Progenitor cell of endocrine pancreas (in vitro differentiated cells): ENCODE measurements at regions not wholly inside any gene's neighbourhood (a gene's known extent, or its start where the extent isn't known, plus 50 kb on each side); places are given as distances from the start of the nearest gene placed in this dataset.
"Not testable (repeated sequence)": the region's sequence is repeated elsewhere in the genome, so short reads cannot be mapped to it uniquely, and the experiment has no call there.

ENCODE experiments used
- DNase-seq: peaks from one replicate; pipeline ENCODE4 v3.0.0; 2021; ENCODE audit warnings: low spot score; ENCODE audit not compliant: unreplicated experiment
- H3K27ac Mint-ChIP-seq: 2 replicates; pipeline ENCODE4 v1.8.0; 2021; ENCODE audit warnings: mild to moderate bottlenecking, moderate library complexity, mixed read lengths
- H3K27me3 Mint-ChIP-seq: 2 replicates; pipeline ENCODE4 v1.8.0; 2021; ENCODE audit warnings: mixed read lengths
- H3K36me3 Mint-ChIP-seq: 2 replicates; pipeline ENCODE4 v1.8.0; 2022; ENCODE audit warnings: mixed read lengths; ENCODE audit not compliant: insufficient read depth
- H3K4me1 Mint-ChIP-seq: 2 replicates; pipeline ENCODE4 v1.8.0; 2021; ENCODE audit warnings: low read depth, mixed read lengths
- H3K4me3 Mint-ChIP-seq: 2 replicates; pipeline ENCODE4 v1.8.0; 2021; ENCODE audit warnings: low read depth, mild to moderate bottlenecking, moderate library complexity, mixed read lengths
- H3K9me3 Mint-ChIP-seq: 2 replicates; pipeline ENCODE4 v1.8.0; 2021; ENCODE audit warnings: low read depth, mixed read lengths
- CTCF ChIP-seq: fragments of 200-600 bp; sonication (generic); IDR thresholded peaks from one replicate; pipeline ENCODE4 v1.5.0; 2021; ENCODE audit warnings: antibody characterized with exemption, mild to moderate bottlenecking; ENCODE audit not compliant: unreplicated experiment

- no peak for DNase-seq
- H3K27ac Mint-ChIP-seq = no peak overlapping the region
- no peaks in the 10 kb centered on the region for H3K4me1 Mint-ChIP-seq
- peaks cover 7% of the 10 kb centered on the region for H3K9me3 Mint-ChIP-seq
- H3K4me3 Mint-ChIP-seq = no peak overlapping the region
- H3K27me3 Mint-ChIP-seq = no peaks in the 10 kb centered on the region
- no peaks in the 10 kb centered on the region for H3K36me3 Mint-ChIP-seq
- no peak for TF ChIP-seq CTCF
These were observed 264.6 kb downstream of the UBE3D start for GRCh38 chr6:82801083-82801482.

- not testable (repeated sequence) for DNase-seq, H3K4me1 Mint-ChIP-seq, H3K27me3 Mint-ChIP-seq, H3K4me3 Mint-ChIP-seq, H3K36me3 Mint-ChIP-seq, H3K9me3 Mint-ChIP-seq, H3K27ac Mint-ChIP-seq
These were observed 249.4 kb downstream of the UBE3D start for GRCh38 chr6:82816243-82816642.

GRCh38 chr6:82818727-82819126 is 246.9 kb downstream of the UBE3D start:
- Mint-ChIP-seq H3K27me3 (no peaks in the 10 kb centered on the region), H3K9me3 (peaks cover 5% of the 10 kb centered on the region), H3K4me3 (no peak overlapping the region), H3K27ac (no peak overlapping the region), H3K4me1 (no peaks in the 10 kb centered on the region), H3K36me3 (no peaks in the 10 kb centered on the region)
- no peak for TF ChIP-seq CTCF
- no peak for DNase-seq

- no peak for TF ChIP-seq CTCF
- H3K27me3 Mint-ChIP-seq = no peaks in the 10 kb centered on the region
- H3K4me3 Mint-ChIP-seq = no peak overlapping the region
- H3K27ac Mint-ChIP-seq = no peak overlapping the region
- no peaks in the 10 kb centered on the region for H3K4me1 Mint-ChIP-seq
- H3K9me3 Mint-ChIP-seq = no peaks in the 10 kb centered on the region
- no peaks in the 10 kb centered on the region for H3K36me3 Mint-ChIP-seq
- no peak for DNase-seq
These were observed 242.3 kb downstream of the UBE3D start for GRCh38 chr6:82823361-82823760.

GRCh38 chr6:82832811-82833210 is 232.8 kb downstream of the UBE3D start:
- Mint-ChIP-seq H3K27me3 (no peaks in the 10 kb centered on the region), H3K4me3 (no peak overlapping the region), H3K9me3 (peaks cover 3% of the 10 kb centered on the region), H3K4me1 (peaks cover 4% of the 10 kb centered on the region), H3K27ac (no peak overlapping the region), H3K36me3 (no peaks in the 10 kb centered on the region)
- TF ChIP-seq CTCF = no peak
- DNase-seq = no peak

- DNase-seq = no peak
- no peaks in the 10 kb centered on the region for H3K36me3 Mint-ChIP-seq
- peaks cover 4% of the 10 kb centered on the region for H3K4me1 Mint-ChIP-seq
- no peak overlapping the region for H3K4me3 Mint-ChIP-seq
- H3K27ac Mint-ChIP-seq = no peak overlapping the region
- H3K27me3 Mint-ChIP-seq = no peaks in the 10 kb centered on the region
- peaks cover 3% of the 10 kb centered on the region for H3K9me3 Mint-ChIP-seq
- no peak for TF ChIP-seq CTCF
These were observed 232.2 kb downstream of the UBE3D start for GRCh38 chr6:82833481-82833880.
